Breast epithelium (tissue), 4 donors: ENCODE measurements at regions not wholly inside any gene's neighbourhood (a gene's known extent, or its start where the extent isn't known, plus 50 kb on each side); places are given as distances from the start of the nearest gene placed in this dataset.

ENCODE experiments used
- DNase-seq, 2 donors: peaks; one replicate each; pipeline ENCODE4 v3.0.0-alpha.2; 2019; ENCODE audit warnings: low spot score in 2 of 2
- H3K27ac ChIP-seq, 2 donors: fragments of 200-600 bp; sonication (generic) in 1 of 2; one replicate each; pipeline ENCODE4 v1.5.1; 2016 to 2019; ENCODE audit warnings: mild to moderate bottlenecking in 1 of 2
- H3K27me3 ChIP-seq, 2 donors: fragments of 200-600 bp; sonication (generic) in 1 of 2; one replicate each; pipeline versions ENCODE4 v1.5.1 to v1.6.0; 2017 to 2019; ENCODE audit warnings: control low read depth in 1 of 2, mild to moderate bottlenecking in 1 of 2
- H3K36me3 ChIP-seq: fragments of 200-600 bp; one replicate; pipeline ENCODE4 v1.5.1; 2019
- H3K4me1 ChIP-seq, 2 donors: fragments of 200-600 bp; sonication (generic); one replicate each; pipeline ENCODE4 v1.5.1; 2016 to 2019; ENCODE audit warnings: control low read depth in 1 of 2
- H3K4me3 ChIP-seq, 3 donors: fragments of 200-600 bp; sonication (generic); 1 replicate in 2 of 3; 2 replicates in 1 of 3; pipeline ENCODE4 v1.5.1; 2016 to 2019; ENCODE audit warnings: mild to moderate bottlenecking in 3 of 3, moderate library complexity in 2 of 3
- H3K9me3 ChIP-seq, 2 donors: fragments of 200-600 bp; sonication (generic) in 1 of 2; one replicate each; pipeline ENCODE4 v1.5.1; 2016 to 2019; ENCODE audit warnings: control low read depth in 1 of 2
- CTCF ChIP-seq, 3 donors: fragments of 450-650 bp; IDR thresholded peaks; one replicate each; pipeline ENCODE4 v1.5.1; 2016 to 2017; ENCODE audit warnings: antibody characterized with exemption in 3 of 3, mild to moderate bottlenecking in 3 of 3, moderate library complexity in 3 of 3
- POLR2A ChIP-seq: fragments of 450-650 bp; IDR thresholded peaks from one replicate; pipeline ENCODE4 v1.6.1; 2016; ENCODE audit warnings: antibody characterized with exemption, mild to moderate bottlenecking, moderate library complexity
- POLR2AphosphoS5 ChIP-seq, 3 donors: sonication (generic); formaldehyde crosslinking; IDR thresholded peaks; one replicate each; pipeline ENCODE4 v1.6.1; 2017; ENCODE audit warnings: antibody characterized with exemption in 3 of 3
- intact Hi-C: fragments of 100-400 bp; cut with DNase I; formaldehyde crosslinking; loops from one replicate; pipeline ENCODE4 v1.15.1; 2023; ENCODE audit warnings: low total_unique reads

DNA sequence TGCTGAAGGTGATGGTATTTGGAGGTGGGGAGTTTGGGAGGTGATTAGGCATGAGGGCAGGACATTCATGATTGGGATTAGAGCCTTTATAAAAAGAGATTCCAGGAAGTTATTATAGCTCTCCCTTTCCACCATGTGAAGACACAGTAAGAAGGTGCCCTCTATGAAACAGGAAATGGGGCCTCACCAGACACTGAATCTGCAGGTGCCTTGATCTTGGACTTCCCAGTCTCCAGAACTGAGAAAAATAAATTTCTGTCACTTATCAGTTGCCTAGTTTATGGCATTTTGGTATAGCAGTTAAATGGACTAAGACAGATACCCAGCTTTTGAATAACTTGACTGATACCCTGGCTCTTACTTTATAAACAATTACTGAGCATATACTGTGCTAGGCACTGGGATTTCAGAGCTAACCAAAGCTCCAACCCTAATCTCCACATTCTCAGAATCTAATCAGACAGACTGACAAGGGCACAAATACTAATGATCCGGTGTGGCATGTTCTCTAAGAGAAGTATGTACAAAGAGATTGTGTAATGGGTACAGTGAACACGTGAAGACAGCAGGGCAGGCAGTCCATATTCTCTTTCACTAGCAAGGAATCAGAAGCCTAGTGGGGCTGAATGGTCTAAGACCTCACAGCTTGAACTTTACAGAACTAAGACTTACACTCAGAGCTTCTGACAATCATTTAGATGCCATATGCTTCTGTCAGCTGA, 343.1 kb downstream of the WDR72 start:
- intact Hi-C loops = no loop called here

DNA sequence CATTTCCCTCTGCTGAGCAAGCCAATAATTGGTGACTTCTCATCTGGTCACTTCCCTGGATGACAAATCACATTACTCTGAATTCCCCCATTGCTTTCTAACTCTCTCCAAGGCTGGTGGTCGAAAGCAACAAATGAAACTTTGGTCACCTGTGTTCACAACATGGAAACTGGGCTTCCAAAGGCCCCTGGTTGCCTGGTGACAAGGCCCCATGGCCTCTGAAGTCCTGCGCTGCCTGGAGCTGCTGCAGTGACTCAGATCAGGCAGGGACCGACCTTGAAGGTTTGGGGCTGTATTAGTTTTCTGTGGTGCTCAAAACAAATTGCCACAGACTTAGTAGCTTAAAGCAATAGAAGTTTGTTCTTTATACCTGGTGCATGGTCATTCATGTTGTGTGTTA, 345.3 kb downstream of the WDR72 start:
- H3K4me3 ChIP-seq = no peak overlapping the region
- intact Hi-C loops = no loop called here
- DNase-seq = no peak
- no peak for TF ChIP-seq CTCF (IDR thresholded peaks at IDR 0.05)
- TF ChIP-seq POLR2AphosphoS5 (IDR thresholded peaks at IDR 0.05) = no peak
- no peak for TF ChIP-seq POLR2A
- H3K36me3 ChIP-seq = no peaks in the 10 kb centered on the region
- no peaks in the 10 kb centered on the region for H3K4me1 ChIP-seq
- no peaks in the 10 kb centered on the region for H3K9me3 ChIP-seq
- H3K27me3 ChIP-seq = no peaks in the 10 kb centered on the region
- no peak overlapping the region for H3K27ac ChIP-seq

More for the DNA sequence above, 343.1 kb downstream of the WDR72 start:
- H3K27me3 ChIP-seq = no peaks in the 10 kb centered on the region
- no peaks in the 10 kb centered on the region for H3K9me3 ChIP-seq
- no peaks in the 10 kb centered on the region for H3K4me1 ChIP-seq
- no peak for TF ChIP-seq POLR2A
- TF ChIP-seq POLR2AphosphoS5 (IDR thresholded peaks at IDR 0.05) = no peak
- TF ChIP-seq CTCF (IDR thresholded peaks at IDR 0.05) = no peak
- H3K4me3 ChIP-seq = no peak overlapping the region
- H3K27ac ChIP-seq = no peak overlapping the region
- DNase-seq = no peak
- H3K36me3 ChIP-seq = no peaks in the 10 kb centered on the region

- no peak overlapping the region for H3K4me3 ChIP-seq
- H3K27me3 ChIP-seq = no peaks in the 10 kb centered on the region
- H3K27ac ChIP-seq = no peak overlapping the region
- H3K4me1 ChIP-seq = no peaks in the 10 kb centered on the region
- intact Hi-C loops = no loop called here
- no peaks in the 10 kb centered on the region for H3K36me3 ChIP-seq
- no peak for DNase-seq
- no peaks in the 10 kb centered on the region for H3K9me3 ChIP-seq
- TF ChIP-seq POLR2A (no peak), POLR2AphosphoS5 (IDR thresholded peaks at IDR 0.05) (no peak), CTCF (IDR thresholded peaks at IDR 0.05) (no peak)
Observed at GRCh38 chr15:53412542-53412941, 346.9 kb downstream of the WDR72 start.

- Histone ChIP-seq H3K27ac (no peak overlapping the region), H3K27me3 (no peaks in the 10 kb centered on the region), H3K4me1 (no peaks in the 10 kb centered on the region), H3K9me3 (no peaks in the 10 kb centered on the region), H3K36me3 (no peaks in the 10 kb centered on the region), H3K4me3 (no peak overlapping the region)
- TF ChIP-seq CTCF (IDR thresholded peaks at IDR 0.05) = no peak
- DNase-seq = no peak
- intact Hi-C loops = no loop called here
Observed at GRCh38 chr15:53404930-53405493, 354.5 kb downstream of the WDR72 start.

DNA sequence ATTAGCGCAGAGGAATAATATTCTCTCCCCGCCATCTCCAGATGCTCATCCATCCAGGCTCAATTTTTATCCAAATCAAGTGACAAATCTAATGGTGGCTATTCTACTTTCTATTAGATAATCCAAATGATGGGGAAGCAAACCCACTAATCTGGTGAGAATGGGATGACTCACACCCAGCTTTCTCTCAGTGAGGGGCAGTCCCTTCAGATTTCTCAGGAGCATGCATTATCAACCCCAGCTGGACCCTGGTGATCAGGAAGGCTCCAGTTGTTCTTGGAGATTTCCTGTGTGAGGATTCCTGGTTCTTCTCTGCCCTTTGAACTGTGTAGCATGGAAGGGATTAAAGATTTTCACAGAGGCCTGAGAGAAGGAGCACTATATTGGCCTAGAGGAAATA, 358.0 kb downstream of the WDR72 start:
- H3K4me1 ChIP-seq = no peaks in the 10 kb centered on the region
- no peaks in the 10 kb centered on the region for H3K27me3 ChIP-seq
- H3K4me3 ChIP-seq = no peak overlapping the region
- no peak for DNase-seq
- no peaks in the 10 kb centered on the region for H3K36me3 ChIP-seq
- TF ChIP-seq POLR2AphosphoS5 (IDR thresholded peaks at IDR 0.05) = no peak
- no peak for TF ChIP-seq CTCF (IDR thresholded peaks at IDR 0.05)
- no peak for TF ChIP-seq POLR2A
- intact Hi-C loops = no loop called here
- H3K27ac ChIP-seq = no peak overlapping the region
- no peaks in the 10 kb centered on the region for H3K9me3 ChIP-seq
